ENCODE measurements at regions not wholly inside any gene's neighbourhood (a gene's known extent, or its start where the extent isn't known, plus 50 kb on each side); places are given as distances from the start of the nearest gene placed in this dataset.

DNA sequence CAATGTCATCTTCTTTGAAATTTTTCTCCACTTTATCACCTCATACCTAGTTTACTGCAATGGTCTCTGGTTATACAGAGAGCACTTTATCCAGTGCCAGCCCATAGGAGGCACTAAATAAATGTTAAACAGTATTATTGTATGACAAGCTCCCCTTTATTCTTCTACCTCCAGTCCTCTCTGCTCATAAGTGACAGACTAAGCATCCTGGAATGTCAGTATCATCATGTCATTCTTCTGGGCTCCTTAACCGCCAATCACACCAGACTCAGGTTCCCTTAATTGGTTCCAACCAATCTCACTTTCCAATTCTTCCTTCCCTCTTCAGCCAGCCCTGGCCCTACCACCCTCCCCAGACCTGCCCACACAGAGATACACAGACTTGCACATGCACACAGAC is 93.1 kb downstream of the RPL27A start:
- TF ChIP-seq, protein P1, sequence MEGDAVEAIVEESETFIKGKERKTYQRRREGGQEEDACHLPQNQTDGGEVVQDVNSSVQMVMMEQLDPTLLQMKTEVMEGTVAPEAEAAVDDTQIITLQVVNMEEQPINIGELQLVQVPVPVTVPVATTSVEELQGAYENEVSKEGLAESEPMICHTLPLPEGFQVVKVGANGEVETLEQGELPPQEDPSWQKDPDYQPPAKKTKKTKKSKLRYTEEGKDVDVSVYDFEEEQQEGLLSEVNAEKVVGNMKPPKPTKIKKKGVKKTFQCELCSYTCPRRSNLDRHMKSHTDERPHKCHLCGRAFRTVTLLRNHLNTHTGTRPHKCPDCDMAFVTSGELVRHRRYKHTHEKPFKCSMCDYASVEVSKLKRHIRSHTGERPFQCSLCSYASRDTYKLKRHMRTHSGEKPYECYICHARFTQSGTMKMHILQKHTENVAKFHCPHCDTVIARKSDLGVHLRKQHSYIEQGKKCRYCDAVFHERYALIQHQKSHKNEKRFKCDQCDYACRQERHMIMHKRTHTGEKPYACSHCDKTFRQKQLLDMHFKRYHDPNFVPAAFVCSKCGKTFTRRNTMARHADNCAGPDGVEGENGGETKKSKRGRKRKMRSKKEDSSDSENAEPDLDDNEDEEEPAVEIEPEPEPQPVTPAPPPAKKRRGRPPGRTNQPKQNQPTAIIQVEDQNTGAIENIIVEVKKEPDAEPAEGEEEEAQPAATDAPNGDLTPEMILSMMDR (conservative IDR thresholded peaks at IDR 0.05 in 1 of 2, IDR thresholded peaks at IDR 0.05 in 1 of 2; ENCODE audit: extremely low read depth in 1 of 2, insufficient read depth in 1 of 2, low read depth in 1 of 2, low read length in 2 of 2): no peak
- no peak for TF ChIP-seq EZH2 (IDR thresholded peaks at IDR 0.05; ENCODE audit: borderline replicate concordance, low read length)
